OCI-LY7 (cell line): ENCODE measurements at regions not wholly inside any gene's neighbourhood (a gene's known extent, or its start where the extent isn't known, plus 50 kb on each side); places are given as distances from the start of the nearest gene placed in this dataset.

Experiments
- BruUV-seq: library from RNA; stranded (reverse); fragments of 400-500 nt; replicated peaks from 2 replicates; lab custom pipeline; 2021; lab: Mats Ljungman, UMichigan
- CTCF ChIA-PET: fragments of 300-600 bp; sonication (Branson Sonifier 250); formaldehyde crosslinking; loops from one replicate; lab custom pipeline; 2022; ENCODE audit warnings: antibody characterized with exemption; ENCODE audit not compliant: unreplicated experiment; lab: Charles Lee
- POLR2A ChIA-PET: fragments of 300-600 bp; sonication (Branson Sonifier 250); formaldehyde crosslinking; loops from one replicate; lab custom pipeline; 2022; ENCODE audit warnings: antibody characterized with exemption; lab: Charles Lee
- DNase-seq: peaks from one replicate; pipeline ENCODE4 v3.0.0-alpha.2; 2015; ENCODE audit warnings: low spot score
- H2AFZ ChIP-seq: fragments of 200-600 bp; sonication (generic), shearing (Covaris generic); 2 replicates; pipeline ENCODE4 v1.6.1; 2014; ENCODE audit warnings: mild to moderate bottlenecking, antibody characterized with exemption, low read length, moderate library complexity
- H3K27ac ChIP-seq: fragments of 200-600 bp; sonication (generic); 2 replicates; pipeline ENCODE4 v1.5.1; 2014; ENCODE audit warnings: mixed run types, low read depth, mild to moderate bottlenecking, moderate library complexity, low read length, inconsistent platforms; ENCODE audit not compliant: poor library complexity, severe bottlenecking
- H3K36me3 ChIP-seq: fragments of 200-600 bp; sonication (generic); 2 replicates; pipeline ENCODE4 v1.6.1; 2014; ENCODE audit warnings: mild to moderate bottlenecking, antibody characterized with exemption, low read length, moderate library complexity, mixed read lengths; ENCODE audit not compliant: insufficient read depth
- H3K4me1 ChIP-seq: fragments of 200-600 bp; sonication (generic); 2 replicates; pipeline ENCODE4 v1.5.1; 2014; ENCODE audit warnings: mild to moderate bottlenecking, low read length; ENCODE audit not compliant: insufficient read depth, poor library complexity, severe bottlenecking
- H3K4me2 ChIP-seq: fragments of 200-600 bp; sonication (generic); 2 replicates; pipeline ENCODE4 v1.6.1; 2014; ENCODE audit warnings: mild to moderate bottlenecking, low read length
- H3K4me3 ChIP-seq: fragments of 200-600 bp; sonication (generic); 2 replicates; pipeline ENCODE4 v1.5.1; 2014; ENCODE audit warnings: mild to moderate bottlenecking, low read depth, low read length; ENCODE audit not compliant: poor library complexity, severe bottlenecking
- H3K79me2 ChIP-seq: fragments of 200-600 bp; sonication (generic); 2 replicates; pipeline ENCODE4 v1.6.1; 2016; ENCODE audit warnings: low read depth, mild to moderate bottlenecking, low read length, moderate library complexity, mixed read lengths; ENCODE audit not compliant: insufficient read depth
- H3K9me2 ChIP-seq: fragments of 200-600 bp; sonication (generic); 2 replicates; pipeline ENCODE4 v1.6.1; 2016; ENCODE audit warnings: mild to moderate bottlenecking, low read length, mixed read lengths; ENCODE audit not compliant: insufficient read depth
- H3K9me3 ChIP-seq: fragments of 200-600 bp; sonication (generic); 2 replicates; pipeline ENCODE4 v1.6.1; 2014; ENCODE audit warnings: mild to moderate bottlenecking, mixed run types, low read length, mixed read lengths
- H4K20me1 ChIP-seq: fragments of 200-600 bp; sonication (generic); 2 replicates; pipeline ENCODE4 v1.6.1; 2014; ENCODE audit warnings: mild to moderate bottlenecking, antibody characterized with exemption, low read length, moderate library complexity, mixed read lengths; ENCODE audit not compliant: insufficient read depth
- EZH2phosphoT487 ChIP-seq: fragments of 200-600 bp; sonication (generic); IDR thresholded peaks from 2 replicates; pipeline ENCODE4 v1.6.1; 2018; ENCODE audit warnings: low read depth, borderline replicate concordance, mild to moderate bottlenecking, mixed run types, antibody characterized with exemption, low read length, moderate library complexity, mixed read lengths
- intact Hi-C: fragments of 100-400 bp; cut with micrococcal nuclease; formaldehyde crosslinking; loops from one replicate; pipeline ENCODE4 v1.10.0; 2022; ENCODE audit not compliant: unreplicated experiment
- TF ChIP-seq, protein P1 (sequence below): fragments of 200-600 bp; sonication (generic); conservative IDR thresholded peaks from 2 replicates; pipeline ENCODE4 v1.5.1; 2014; ENCODE audit warnings: mild to moderate bottlenecking, antibody characterized with exemption, low read length, moderate library complexity, mixed read lengths

- H3K4me1 ChIP-seq: no peaks in the 10 kb centered on the region
- no peaks in the 10 kb centered on the region for H3K9me2 ChIP-seq
- no peaks in the 10 kb centered on the region for H3K79me2 ChIP-seq
- intact Hi-C loops: no loop called here
- ChIA-PET CTCF (no interaction called here), POLR2A (no interaction called here)
- H4K20me1 ChIP-seq: no peaks in the 10 kb centered on the region
- H2AFZ ChIP-seq: no peak overlapping the region
- DNase-seq: no peak
- H3K9me3 ChIP-seq: no peaks in the 10 kb centered on the region
- TF ChIP-seq, protein P1, sequence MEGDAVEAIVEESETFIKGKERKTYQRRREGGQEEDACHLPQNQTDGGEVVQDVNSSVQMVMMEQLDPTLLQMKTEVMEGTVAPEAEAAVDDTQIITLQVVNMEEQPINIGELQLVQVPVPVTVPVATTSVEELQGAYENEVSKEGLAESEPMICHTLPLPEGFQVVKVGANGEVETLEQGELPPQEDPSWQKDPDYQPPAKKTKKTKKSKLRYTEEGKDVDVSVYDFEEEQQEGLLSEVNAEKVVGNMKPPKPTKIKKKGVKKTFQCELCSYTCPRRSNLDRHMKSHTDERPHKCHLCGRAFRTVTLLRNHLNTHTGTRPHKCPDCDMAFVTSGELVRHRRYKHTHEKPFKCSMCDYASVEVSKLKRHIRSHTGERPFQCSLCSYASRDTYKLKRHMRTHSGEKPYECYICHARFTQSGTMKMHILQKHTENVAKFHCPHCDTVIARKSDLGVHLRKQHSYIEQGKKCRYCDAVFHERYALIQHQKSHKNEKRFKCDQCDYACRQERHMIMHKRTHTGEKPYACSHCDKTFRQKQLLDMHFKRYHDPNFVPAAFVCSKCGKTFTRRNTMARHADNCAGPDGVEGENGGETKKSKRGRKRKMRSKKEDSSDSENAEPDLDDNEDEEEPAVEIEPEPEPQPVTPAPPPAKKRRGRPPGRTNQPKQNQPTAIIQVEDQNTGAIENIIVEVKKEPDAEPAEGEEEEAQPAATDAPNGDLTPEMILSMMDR: no peak
- no peak for TF ChIP-seq EZH2phosphoT487
- no peak overlapping the region for H3K27ac ChIP-seq
- H3K4me2 ChIP-seq: no peak overlapping the region
- no peak overlapping the region for H3K4me3 ChIP-seq
- BruUV-seq: no TSS peak
- no peaks in the 10 kb centered on the region for H3K36me3 ChIP-seq
Measured at GRCh38 chr5:43873791-43874190, 270.8 kb downstream of the NNT start.

DNA sequence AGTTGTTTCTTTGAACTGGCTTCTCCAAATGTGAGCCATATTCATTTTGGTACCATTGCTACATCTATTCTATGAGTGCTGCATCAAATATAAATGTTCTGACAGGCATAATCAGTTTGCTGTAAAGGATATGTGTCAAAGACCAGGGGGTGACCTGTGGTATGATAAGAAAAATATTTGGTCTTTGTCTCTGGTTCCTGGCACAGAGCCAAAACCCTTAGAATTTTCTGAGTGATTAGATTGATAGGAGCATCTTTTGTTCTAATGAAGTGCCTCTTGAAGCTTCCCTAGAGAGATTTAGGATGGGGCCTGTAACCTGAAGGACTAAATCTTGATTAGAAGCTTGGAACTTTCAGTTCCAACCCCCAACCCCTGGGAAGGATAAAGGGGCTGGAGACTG is 256.3 kb downstream of the NNT start:
- no peak overlapping the region for H3K27ac ChIP-seq
- no peaks in the 10 kb centered on the region for H4K20me1 ChIP-seq
- CTCF ChIA-PET: no interaction called here
- no peaks in the 10 kb centered on the region for H3K9me3 ChIP-seq
- H3K79me2 ChIP-seq: no peaks in the 10 kb centered on the region
- H3K9me2 ChIP-seq: no peaks in the 10 kb centered on the region
- no peak overlapping the region for H2AFZ ChIP-seq
- H3K4me2 ChIP-seq: no peak overlapping the region
- TF ChIP-seq, protein P1: no peak
- no peak for TF ChIP-seq EZH2phosphoT487
- H3K36me3 ChIP-seq: no peaks in the 10 kb centered on the region
- no peak overlapping the region for H3K4me3 ChIP-seq
- BruUV-seq: no TSS peak
- intact Hi-C loops: no loop called here
- DNase-seq: no peak
- H3K4me1 ChIP-seq: no peaks in the 10 kb centered on the region
- POLR2A ChIA-PET: interaction anchor here (0.9 to 1.2 kb wide), 2 partner anchors 10 to 13 kb away, joined by 3 to 5 read pairs; no protein-coding TSS in a partner anchor

DNA sequence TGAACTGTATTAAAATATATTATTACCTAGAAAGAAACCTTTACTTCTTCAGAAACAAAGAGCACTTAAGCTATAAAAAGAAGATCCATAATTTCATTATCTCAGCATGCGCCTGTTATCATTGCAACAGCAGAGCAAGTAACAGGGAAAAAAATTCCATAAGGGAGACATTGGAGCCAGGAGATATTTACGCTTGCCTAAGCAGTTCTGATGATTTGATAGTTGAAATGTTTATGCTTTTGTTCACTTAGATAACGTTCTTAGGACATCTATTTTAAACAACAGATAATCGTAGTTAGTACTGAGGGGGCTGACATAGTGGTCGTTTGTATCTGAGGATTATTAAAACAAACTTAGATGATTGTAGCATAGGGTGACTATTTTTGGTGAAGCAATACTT is 252.5 kb downstream of the NNT start:
- POLR2A ChIA-PET: interaction anchor here (1.1 kb wide), 1 partner anchor 10 kb away, joined by 3 read pairs; no protein-coding TSS in a partner anchor
- no TSS peak for BruUV-seq
- H2AFZ ChIP-seq: no peak overlapping the region

More for the DNA sequence above, 252.5 kb downstream of the NNT start:
- Histone ChIP-seq H3K4me2 (no peak overlapping the region), H3K4me3 (no peak overlapping the region), H3K27ac (no peak overlapping the region), H3K4me1 (no peaks in the 10 kb centered on the region), H3K9me3 (no peaks in the 10 kb centered on the region), H3K36me3 (no peaks in the 10 kb centered on the region), H4K20me1 (no peaks in the 10 kb centered on the region), H3K79me2 (no peaks in the 10 kb centered on the region), H3K9me2 (no peaks in the 10 kb centered on the region)
- intact Hi-C loops: no loop called here
- TF ChIP-seq, protein P1: no peak
- no peak for TF ChIP-seq EZH2phosphoT487
- DNase-seq: no peak
- CTCF ChIA-PET: no interaction called here
